ENCODE measurements at regions not wholly inside any gene's neighbourhood (a gene's known extent, or its start where the extent isn't known, plus 50 kb on each side); places are given as distances from the start of the nearest gene placed in this dataset.

GRCh38 chr11:13102865-13103539 lies 93.9 kb downstream of the RASSF10 start:
- TF ChIP-seq CTCF (IDR thresholded peaks at IDR 0.05; ENCODE audit: low read length) (no peak), EZH2 (IDR thresholded peaks at IDR 0.05; ENCODE audit: borderline replicate concordance, low read length) (no peak)

Measured in OCI-LY1 (cell line).